GM21786 (cell line): ENCODE measurements at regions not wholly inside any gene's neighbourhood (a gene's known extent, or its start where the extent isn't known, plus 50 kb on each side); places are given as distances from the start of the nearest gene placed in this dataset.

Source experiments
- ATAC-seq: cut with Tn5 transposase; IDR thresholded peaks from one replicate; pipeline ENCODE4 v1.9.1; 2021; ENCODE audit not compliant: unreplicated experiment

DNA sequence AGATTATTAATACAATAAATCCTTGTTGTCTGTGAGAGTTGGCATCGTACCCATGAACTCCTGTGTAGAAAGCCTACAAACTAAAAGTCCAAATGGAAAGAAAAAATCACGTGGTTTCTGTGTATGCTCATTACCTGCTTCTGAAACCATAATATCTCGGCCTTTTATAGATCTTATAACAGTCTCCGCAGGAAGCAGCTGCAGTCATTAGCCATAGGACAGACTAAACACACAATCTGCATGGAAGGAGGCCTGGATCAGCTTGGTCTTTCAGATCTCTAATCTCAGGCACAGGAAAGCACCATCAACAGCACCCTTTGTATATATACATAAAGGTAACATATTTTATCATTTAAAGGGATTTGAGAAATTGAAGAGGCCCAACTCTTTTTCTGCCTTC, 508.9 kb upstream of the TCF4 start:
- ATAC-seq, result no peak

DNA sequence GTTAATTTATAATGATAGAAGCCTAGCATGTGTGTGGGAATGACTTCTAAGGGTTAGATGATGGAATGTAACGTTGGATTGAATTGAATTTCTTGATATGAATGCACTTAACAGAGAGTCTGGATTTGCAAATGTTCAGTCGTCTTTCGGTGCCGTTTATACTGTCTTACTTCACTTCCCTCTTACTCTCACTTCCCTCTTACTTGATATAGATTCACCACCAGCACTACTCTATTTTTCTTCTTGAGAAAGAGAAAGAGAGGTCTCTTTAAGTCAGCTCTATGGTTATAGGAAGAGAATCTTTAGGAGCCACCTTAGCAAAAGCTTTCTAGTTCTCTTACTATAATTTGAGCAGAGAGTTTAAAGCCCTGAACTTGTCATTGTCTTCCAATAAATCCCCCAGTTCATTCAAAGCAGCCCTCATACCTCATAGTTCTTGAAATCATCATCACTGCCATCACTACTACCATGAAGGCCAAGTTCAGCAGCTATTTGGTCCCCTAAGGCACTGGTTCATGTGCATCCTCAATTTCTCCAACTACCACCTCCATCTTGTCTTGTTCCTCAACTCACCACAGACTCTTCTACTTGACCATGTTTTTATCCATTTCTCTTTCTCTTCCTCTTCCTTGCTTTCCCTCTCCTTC, 501.7 kb upstream of the TCF4 start:
- ATAC-seq, result no peak

DNA sequence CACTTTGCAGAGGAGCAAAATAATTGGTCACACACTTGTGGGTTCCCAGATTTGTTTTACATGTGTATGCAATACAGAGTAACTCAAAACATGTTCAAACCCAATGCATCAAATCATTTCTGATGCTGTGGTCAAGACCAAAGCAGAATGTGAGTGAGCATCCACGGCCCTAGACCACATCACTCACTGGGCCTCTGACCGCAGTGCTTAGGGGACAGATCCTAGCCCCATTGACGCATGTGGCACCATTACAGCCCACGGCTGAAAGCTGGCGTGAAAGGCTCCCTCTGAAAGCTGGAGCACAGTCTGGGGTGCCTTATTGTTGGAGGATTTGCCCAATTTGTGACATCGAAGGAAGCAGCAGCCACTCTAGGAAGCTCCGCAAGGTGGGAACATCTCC, 498.8 kb upstream of the TCF4 start:
- ATAC-seq, result no peak

DNA sequence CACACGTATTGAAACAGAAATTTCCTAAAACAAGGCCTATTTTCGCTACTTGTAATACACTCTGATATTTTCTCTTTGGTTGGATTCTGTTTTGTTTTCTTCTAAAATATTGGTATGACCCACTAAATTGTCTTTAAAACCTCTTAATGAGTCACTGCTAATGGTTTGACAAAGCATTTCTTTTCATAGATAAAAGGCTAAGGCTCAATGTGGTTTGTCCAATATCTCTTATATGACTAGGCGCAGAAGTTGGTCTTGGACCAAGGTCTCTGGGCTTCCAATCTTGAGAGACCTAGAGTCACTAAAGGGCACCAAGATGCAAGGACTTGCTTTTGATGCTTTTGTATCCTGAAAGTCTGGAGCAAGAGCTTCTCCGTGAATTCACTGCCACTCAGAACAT, 498.2 kb upstream of the TCF4 start:
- ATAC-seq, result no peak

DNA sequence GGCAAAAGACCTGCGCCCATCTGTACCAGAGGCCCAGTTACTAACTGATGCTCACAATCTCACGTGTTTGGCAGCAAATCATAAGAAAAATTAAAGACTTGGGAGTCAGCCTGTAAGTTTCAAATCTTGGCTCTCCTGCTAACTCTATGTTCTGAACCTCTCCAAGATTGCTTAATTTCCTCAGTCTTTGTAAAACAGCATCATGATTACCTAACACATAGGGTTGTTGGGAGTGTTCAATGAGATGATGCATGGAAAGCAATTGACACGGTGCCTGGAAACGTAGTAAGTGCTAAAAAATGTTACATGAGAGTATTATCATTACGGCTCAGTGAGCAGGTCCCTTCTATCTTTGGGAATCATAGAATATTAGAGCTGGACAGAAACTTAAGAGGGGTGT, 497.6 kb upstream of the TCF4 start:
- ATAC-seq, result no peak

DNA sequence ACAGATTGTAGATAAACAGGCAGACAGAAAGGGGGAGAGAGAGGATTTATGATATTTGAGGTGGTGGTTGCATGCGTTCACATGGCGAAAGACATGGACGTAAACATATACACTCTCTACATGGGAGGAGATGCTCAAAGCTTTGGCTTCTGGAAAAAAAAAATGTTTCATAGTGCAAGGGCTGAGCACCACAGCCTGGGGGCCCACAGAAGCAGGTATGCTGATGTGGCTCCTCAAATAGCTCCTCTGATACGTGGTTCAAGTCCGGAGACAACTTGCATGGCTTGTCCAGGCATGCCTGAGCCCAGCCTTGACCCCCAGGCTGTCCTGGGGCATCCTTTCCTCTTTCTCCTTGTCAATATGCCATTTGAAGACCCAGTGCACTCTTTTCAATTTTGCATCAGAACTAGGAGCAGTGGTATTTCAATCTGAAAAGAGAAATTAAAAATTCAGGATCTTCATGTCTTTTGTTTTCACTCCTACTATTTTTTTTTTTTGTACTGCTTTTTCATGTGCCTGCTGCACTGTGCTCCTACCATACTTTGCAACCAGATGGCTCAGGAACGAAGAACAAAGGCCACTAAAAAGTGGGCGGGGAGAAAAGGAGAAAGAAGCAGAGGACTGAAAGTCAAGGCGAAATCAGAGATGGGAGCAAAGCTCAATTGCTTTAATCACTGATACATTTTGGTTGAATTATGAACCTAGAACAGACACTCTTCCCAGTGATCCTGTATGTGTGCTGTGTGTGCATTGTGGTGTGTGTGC, 495.7 kb upstream of the TCF4 start:
- no peak for ATAC-seq

DNA sequence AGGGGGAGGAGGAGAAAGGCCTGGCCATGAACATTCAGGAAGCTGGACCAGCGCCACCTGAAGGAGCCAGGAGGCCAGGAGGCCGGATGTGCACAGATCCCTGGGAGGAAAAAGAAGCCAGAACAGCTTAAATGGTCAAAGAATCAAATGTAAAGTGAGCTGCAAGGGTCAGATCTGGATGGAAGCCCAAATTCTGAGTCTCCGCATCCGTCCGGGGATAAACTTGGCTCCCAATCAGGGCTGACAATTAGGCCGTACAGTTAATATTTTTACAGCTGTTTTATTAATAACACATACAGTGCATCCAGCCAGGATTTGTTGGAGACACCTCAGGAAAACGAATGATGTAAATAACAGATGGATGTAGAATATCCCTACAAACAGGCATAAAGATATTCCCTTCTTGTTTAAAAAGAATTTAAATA, 495.1 kb upstream of the TCF4 start:
- no peak for ATAC-seq

DNA sequence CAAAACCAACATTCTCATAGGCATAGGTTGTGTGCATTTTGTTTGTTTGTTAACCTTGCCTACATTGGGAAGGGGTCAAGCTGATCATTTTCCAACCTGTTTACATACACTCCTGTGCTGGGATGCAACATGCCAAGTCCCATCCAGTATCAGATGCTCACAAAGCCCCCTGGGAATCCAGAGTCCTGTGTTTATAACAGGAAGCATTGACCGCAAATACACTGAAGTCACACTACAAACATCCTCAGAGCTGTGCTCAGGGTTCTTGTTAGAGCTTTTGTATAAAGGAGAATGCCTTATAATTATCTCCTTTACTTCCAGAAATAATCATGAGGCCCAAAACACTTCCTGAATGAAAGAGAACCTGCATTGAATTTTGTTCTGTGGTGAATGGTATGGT, 488.7 kb upstream of the TCF4 start:
- no peak for ATAC-seq

DNA sequence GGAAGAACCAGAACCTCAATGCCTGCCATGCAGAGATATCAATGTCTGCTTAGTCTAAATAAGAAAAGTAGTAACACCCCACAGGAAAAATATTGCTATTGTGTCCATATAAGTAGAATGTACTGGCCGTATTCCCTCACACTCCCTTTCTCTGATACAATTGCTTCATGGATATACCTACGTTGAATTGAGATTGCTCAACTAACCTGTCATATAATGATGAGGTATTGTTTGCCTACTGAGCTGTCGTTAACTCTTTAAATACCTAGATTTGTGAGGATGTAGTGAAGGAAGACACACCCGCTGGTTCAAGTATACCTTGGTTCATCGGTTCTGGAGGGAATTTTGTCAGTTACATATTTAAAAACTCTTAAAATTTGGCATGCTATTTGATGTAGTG, 480.7 kb upstream of the TCF4 start:
- no peak for ATAC-seq

DNA sequence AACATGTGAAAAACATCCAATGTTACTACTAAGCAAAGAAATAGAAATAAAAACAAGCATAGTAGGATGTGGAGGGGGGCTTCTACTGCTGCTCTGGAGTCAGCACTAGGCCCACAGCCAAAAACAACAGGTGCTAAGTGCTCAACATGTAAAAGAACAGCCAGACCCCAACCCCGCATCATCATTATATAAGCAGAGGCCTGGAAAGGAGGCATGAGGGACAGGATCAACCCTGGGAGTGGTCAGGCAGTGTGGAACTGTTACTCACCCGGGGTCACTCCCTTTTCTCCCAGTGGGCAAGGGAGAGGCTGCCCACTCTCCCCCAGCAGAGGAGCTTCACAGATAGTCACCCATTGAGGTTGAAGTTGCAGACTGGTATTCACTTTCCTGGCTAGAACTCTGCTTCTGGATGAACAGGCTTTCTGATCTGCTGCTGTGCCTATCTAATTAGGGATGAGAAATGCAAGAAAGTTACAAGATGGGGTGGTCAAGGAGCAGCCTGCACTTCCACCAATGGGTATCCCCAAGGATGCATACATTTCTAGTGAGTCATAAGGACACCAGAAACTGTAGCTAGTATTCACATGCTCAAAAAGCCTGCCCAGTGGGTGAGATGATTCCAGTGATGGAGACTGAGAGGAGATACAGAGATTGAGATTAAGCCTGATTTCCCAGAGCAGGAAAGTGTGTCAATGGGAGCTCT, 480.1 kb upstream of the TCF4 start:
- ATAC-seq, result no peak

DNA sequence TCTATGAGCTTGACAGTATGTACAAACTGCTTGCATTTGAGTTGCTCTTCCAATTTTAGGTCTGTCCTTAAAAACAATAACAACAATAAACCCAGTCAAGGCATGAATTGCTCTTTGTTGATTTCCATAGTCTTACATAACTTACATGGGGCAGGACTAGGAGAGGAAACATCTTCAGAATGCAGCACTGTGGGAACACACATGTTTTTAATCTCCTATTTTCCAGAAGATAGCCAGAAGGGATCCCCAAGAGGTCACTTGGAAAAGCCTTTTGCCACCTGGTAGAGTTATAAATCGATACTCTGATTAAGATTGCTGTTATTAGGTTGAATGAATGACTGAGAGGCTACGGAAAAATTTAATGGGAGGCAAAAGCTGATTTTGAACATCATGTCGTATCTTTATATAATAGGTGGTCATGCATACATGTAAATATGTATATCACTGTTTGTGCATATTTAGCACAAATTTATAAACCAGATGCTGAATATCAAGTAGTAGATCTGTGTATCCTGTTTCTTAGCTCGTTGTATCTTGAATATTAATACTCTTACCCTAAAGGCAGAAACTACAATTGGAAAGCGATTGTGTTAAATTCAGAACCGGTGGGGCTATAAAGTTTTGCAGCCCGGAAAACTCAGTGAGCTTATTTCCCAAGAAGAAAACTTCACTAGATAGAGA, 479.4 kb upstream of the TCF4 start:
- no peak for ATAC-seq

DNA sequence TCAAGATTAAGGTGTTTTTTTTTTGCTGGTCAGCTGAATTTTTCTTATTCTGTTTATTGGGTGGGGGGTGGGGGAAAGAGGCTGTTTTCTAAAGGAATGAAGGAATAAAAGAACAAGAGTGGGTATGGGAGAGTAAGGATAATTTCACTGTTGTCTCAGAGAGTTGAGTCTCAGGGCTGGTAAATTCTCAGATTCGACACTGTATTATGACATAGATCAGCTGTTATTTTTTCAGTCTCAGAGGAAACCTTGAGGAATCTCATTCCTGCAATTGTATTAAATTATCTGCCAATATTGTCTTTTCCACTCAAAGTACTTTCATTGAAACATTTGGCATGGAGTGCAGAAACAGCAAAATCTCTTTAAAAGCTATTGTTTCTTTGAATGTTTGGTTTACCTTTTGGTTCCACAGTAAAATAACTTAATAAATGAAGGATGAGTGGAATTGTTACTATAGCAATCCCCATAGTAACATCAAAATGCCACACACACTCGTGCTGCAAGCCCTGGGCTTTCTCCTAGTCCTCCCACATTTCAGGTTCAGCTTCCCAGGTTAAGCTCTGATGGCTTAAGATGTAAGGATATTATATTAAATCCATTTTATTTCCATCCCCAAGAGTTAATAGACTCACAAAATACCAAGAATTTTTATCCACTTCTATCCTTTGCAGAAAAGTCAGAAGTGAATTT, 478.7 kb upstream of the TCF4 start:
- ATAC-seq, result no peak

DNA sequence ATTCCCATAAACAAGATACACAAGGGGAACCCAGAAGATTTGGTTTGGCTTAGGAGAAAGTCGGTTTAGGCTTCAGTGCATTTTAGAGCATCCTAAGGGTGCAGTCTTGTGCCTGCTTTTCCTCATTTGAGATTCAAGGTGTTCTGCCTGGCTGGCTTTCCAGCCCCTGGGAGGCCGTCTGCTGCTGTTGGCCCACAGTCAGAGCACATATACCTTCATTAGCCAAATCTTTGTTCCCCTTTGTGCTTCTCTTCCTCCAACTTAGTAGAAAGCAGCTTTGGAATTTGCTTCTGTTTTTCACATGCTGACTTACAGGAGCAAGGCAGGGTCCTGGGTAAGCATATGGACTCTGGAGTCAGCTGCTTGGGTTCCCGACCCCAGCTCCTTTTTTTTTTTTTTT, 477.1 kb upstream of the TCF4 start:
- no peak for ATAC-seq

DNA sequence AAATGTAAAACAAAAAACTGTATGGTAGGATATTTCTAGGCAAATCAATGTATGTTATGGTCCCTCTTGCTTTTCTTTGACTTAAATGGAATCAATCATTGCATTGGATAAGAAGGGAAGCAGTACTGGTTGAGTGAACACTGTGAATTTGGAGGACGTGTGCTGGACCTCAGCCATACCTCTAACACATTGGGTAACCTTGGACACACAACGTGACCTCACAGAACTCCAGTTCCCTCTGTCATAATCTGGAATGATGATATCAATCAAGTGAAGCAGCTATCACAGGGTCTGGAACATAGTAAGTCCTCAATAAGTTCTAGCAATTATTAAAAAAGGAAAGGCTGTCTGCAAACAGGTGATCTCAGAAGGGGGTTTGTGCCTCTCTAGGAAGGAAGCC, 474.9 kb upstream of the TCF4 start:
- ATAC-seq, result no peak

DNA sequence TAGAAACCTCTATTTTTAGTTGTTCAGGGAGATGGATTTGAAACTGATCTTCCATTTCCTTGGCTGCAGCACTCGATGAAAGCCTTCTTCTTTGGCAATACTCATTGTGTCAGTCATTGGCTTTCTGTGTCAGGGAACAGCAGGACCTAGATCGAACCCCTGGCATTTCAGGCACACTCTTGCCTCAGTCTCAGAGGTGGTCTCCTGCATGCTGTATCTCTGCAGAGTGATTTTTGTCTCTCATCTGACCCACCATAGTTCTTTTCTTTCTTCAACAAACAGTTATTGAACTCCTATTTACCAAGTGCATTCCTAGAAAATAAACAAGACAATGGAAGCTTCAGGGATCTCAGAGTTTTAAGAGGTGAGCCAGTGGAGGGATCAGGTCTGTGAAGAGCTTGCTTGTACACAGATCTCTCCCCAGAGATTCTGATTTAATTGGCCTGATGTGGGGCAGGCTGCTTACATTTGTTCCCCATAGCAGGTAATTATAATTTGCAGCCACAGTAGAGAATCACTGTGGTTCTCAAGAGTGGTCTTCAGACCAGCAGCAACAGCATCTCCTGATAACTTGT, 473.1 kb upstream of the TCF4 start:
- ATAC-seq, result no peak

DNA sequence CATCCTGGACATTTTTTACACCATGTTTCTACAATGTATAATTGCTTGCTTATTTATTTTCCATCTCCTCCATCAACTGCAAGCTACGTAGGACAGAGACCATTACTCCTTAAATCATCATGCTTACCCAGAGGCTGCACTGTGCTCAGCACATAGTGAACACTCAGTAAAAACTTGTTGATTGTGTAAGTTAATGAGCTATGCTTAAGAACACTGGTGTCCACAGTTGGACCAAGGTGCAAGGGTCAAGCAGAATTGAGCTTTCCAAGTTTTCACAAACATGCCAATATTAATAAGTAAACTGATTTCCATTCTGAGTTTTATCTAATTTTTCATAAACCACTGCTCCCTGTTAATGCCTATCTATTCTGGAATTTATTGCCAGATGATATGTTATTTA, 464.2 kb upstream of the TCF4 start:
- ATAC-seq, result no peak

DNA sequence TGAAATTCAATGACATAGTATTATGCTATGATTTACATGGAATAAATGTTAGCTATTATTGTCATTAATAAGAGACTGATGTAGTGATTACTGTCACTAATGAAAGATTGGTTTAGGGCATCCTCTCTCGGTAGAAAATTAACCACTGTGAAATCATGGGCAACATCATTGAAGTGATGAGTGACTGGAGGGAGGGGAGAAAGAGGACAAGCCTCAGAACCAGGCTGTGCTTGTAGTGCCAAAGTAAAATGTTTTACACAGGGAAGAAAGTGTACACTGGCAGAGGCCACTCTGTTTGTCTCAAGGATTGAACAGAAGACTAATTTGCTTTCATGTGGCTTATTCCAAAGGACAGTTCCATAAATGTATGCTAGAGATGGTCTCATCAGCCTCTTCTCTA, 456.2 kb upstream of the TCF4 start:
- no peak for ATAC-seq

DNA sequence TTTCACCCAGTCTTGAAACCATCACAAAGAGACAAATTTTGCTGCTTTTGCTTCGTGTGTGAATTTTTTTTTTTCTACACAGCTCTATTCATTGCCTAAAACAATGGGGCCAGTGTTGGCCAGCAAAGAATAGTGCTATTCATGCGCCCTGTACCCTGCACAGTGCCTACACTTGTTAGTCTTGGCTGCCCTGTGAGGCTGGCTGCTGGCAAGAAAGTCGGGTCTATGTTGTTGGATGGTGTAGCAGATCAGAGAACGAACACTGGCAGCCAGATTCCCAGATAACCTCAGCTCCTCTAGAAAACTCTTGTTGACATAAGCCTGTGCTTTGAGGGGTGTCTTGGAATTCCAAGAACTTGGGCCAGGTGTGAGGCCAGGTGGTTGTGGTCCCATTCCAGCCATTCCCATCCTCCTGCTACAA, 455.7 kb upstream of the TCF4 start:
- ATAC-seq, result no peak

DNA sequence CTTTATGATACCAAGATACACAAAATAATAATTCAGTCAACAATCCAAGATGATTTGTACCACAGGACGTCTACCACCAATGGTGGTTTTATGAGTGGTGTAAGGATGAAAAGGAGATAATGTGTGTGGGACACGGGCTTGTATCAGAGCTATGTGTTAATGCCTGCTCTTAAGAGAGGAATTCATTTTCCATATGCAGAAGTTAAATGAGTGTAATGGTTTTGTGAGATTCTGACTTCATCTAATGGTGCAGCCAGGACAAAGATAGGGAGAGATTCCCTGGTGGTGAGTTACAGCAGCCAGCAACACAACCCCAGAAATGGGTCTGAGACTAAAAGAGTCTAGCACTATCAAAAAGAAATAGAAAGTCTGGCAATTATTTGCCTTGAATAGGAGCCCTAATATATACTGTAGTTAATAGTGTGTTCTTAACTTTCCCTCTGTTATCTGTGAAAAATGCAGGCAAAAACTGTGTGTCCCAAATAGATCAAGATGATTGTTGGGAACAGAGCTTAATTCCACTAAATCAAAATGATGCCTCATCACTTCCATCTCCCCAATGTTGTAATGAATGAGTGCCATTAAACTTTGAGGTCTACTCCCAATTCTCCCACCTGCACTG, 455.0 kb upstream of the TCF4 start:
- no peak for ATAC-seq
